IPS-18a (cell line): ENCODE measurements at regions not wholly inside any gene's neighbourhood (a gene's known extent, or its start where the extent isn't known, plus 50 kb on each side); places are given as distances from the start of the nearest gene placed in this dataset.

Experiments used
- H3K27ac ChIP-seq: one replicate; pipeline ENCODE4 v1.5.1; 2013; ENCODE audit warnings: low read length
- H3K27me3 ChIP-seq: one replicate; pipeline ENCODE4 v1.6.1; 2013; ENCODE audit warnings: mild to moderate bottlenecking, low read length; ENCODE audit not compliant: control insufficient read depth, insufficient read depth
- H3K36me3 ChIP-seq: one replicate; pipeline ENCODE4 v1.6.1; 2013; ENCODE audit warnings: low read depth, low read length; ENCODE audit not compliant: control insufficient read depth
- H3K4me1 ChIP-seq: one replicate; pipeline ENCODE4 v1.6.1; 2013; ENCODE audit warnings: low read depth, low read length; ENCODE audit not compliant: control insufficient read depth
- H3K4me3 ChIP-seq: one replicate; pipeline ENCODE4 v1.5.1; 2013; ENCODE audit warnings: low read length
- H3K9ac ChIP-seq: one replicate; pipeline ENCODE4 v1.6.1; 2013; ENCODE audit warnings: mild to moderate bottlenecking, low read length, moderate library complexity
- H3K9me3 ChIP-seq: one replicate; pipeline ENCODE4 v1.6.1; 2013; ENCODE audit warnings: low read depth, low read length; ENCODE audit not compliant: control insufficient read depth

DNA sequence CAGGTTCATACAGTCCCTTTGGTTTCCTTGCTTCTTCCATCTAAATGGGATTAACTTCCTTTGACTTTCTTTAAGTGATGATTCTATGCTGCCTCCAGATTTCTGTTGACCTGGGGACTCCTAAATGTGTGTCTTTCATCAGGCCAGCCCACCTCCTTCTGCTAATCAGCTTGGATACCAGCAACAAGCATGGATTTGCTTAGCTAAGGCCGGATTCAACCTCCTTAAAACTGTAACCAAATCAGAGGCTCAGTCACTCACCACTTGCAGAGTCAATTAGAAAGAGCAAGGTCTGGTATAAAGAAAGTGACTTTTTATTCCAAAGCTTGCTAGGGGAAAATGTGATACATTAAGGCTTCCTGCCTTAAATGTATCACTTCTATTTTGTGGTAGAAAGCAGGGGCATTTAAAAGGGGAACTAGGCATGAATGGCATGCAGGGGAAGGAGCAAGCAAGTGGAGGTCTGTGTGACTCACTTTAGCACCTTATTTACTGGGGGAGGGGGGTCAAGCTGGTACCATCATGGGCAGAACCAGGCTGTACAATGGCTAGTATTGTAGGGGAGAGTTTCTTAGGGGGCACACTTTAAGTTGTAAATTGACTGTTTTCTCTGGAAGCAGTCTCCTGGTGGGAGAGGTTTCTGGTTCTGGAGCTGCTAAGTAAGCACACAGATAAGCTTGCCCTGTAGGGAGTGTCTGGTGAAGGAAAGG lies 239.0 kb upstream of the PDGFD start:
- Histone ChIP-seq H3K27me3 (no peaks in the 10 kb centered on the region), H3K36me3 (no peaks in the 10 kb centered on the region), H3K9ac (no peak overlapping the region), H3K4me3 (peak overlapping the region; percentile 16), H3K4me1 (peaks cover 30% of the 10 kb centered on the region), H3K27ac (no peak overlapping the region), H3K9me3 (no peaks in the 10 kb centered on the region)

DNA sequence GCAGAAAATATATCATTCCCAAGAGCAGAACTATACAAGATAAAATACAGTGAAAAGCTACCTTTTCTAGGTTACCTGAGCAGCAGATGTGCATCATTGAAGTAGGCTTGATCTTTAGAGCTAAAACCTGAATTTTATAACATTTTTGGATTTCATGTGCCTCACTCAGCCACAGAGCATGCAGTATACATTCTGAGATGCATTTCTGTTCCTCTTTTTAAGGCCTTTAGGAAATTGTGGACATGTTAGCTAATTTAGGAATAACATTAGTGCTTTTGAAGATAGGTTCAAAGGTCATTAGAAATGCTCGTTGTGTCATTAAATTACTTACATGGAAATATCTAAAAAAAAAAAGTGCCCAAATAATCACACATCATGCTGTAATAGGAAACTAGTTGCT lies 230.6 kb upstream of the PDGFD start:
- no peaks in the 10 kb centered on the region for H3K27me3 ChIP-seq
- no peak overlapping the region for H3K4me3 ChIP-seq
- H3K9ac ChIP-seq, result no peak overlapping the region
- H3K27ac ChIP-seq, result no peak overlapping the region
- no peaks in the 10 kb centered on the region for H3K9me3 ChIP-seq
- no peaks in the 10 kb centered on the region for H3K36me3 ChIP-seq
- H3K4me1 ChIP-seq, result peaks cover 22% of the 10 kb centered on the region

GRCh38 chr11:104390651-104391050 lies 226.7 kb upstream of the PDGFD start:
- Histone ChIP-seq H3K4me3 (no peak overlapping the region), H3K9ac (no peak overlapping the region)

GRCh38 chr11:104385884-104386283 lies 221.9 kb upstream of the PDGFD start:
- H3K27ac ChIP-seq, result no peak overlapping the region
- no peak overlapping the region for H3K4me3 ChIP-seq
- no peak overlapping the region for H3K9ac ChIP-seq
- no peaks in the 10 kb centered on the region for H3K9me3 ChIP-seq
- no peaks in the 10 kb centered on the region for H3K4me1 ChIP-seq
- no peaks in the 10 kb centered on the region for H3K36me3 ChIP-seq
- H3K27me3 ChIP-seq, result no peaks in the 10 kb centered on the region

More at GRCh38 chr11:104390651-104391050, 226.7 kb upstream of the PDGFD start:
- Histone ChIP-seq H3K36me3 (no peaks in the 10 kb centered on the region), H3K27me3 (no peaks in the 10 kb centered on the region), H3K4me1 (peaks cover 12% of the 10 kb centered on the region), H3K9me3 (no peaks in the 10 kb centered on the region), H3K27ac (no peak overlapping the region)

- Histone ChIP-seq H3K9ac (no peak overlapping the region), H3K27me3 (no peaks in the 10 kb centered on the region), H3K36me3 (no peaks in the 10 kb centered on the region), H3K4me1 (no peaks in the 10 kb centered on the region), H3K9me3 (no peaks in the 10 kb centered on the region), H3K4me3 (no peak overlapping the region), H3K27ac (no peak overlapping the region)
Observed at GRCh38 chr11:104380358-104380757, 216.4 kb upstream of the PDGFD start.

GRCh38 chr11:104372111-104372510 lies 208.2 kb upstream of the PDGFD start:
- H3K4me3 ChIP-seq, result no peak overlapping the region
- H3K9me3 ChIP-seq, result no peaks in the 10 kb centered on the region
- no peaks in the 10 kb centered on the region for H3K4me1 ChIP-seq
- H3K27ac ChIP-seq, result no peak overlapping the region
- no peak overlapping the region for H3K9ac ChIP-seq
- no peaks in the 10 kb centered on the region for H3K36me3 ChIP-seq
- H3K27me3 ChIP-seq, result no peaks in the 10 kb centered on the region

- H3K4me1 ChIP-seq, result no peaks in the 10 kb centered on the region
- no peak overlapping the region for H3K27ac ChIP-seq
- no peaks in the 10 kb centered on the region for H3K27me3 ChIP-seq
- H3K36me3 ChIP-seq, result no peaks in the 10 kb centered on the region
- no peak overlapping the region for H3K4me3 ChIP-seq
- H3K9ac ChIP-seq, result no peak overlapping the region
- H3K9me3 ChIP-seq, result peaks cover 3% of the 10 kb centered on the region
Observed at GRCh38 chr11:104370478-104370877, 206.5 kb upstream of the PDGFD start.

DNA sequence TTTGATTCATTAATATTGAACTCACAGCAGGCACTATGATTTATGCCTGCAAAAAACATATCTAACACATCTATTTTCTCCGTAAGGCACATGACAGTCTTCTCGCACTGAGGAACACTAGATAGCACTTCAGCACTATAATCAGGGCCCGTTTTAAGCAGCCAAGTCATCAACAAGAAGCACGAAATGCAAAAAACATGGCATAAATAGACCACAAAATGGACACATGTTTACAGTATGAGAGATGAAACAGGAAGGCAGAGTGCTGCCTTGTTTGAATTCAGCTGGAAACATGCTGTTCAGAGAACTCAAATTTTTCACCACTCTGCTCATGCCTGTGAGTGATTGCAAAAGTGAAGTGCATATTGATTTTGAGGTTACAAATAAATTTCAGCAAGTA lies 205.8 kb upstream of the PDGFD start:
- H3K36me3 ChIP-seq, result no peaks in the 10 kb centered on the region
- H3K4me3 ChIP-seq, result no peak overlapping the region
- no peak overlapping the region for H3K27ac ChIP-seq
- H3K9me3 ChIP-seq, result peaks cover 3% of the 10 kb centered on the region
- no peaks in the 10 kb centered on the region for H3K4me1 ChIP-seq
- no peaks in the 10 kb centered on the region for H3K27me3 ChIP-seq
- H3K9ac ChIP-seq, result no peak overlapping the region

DNA sequence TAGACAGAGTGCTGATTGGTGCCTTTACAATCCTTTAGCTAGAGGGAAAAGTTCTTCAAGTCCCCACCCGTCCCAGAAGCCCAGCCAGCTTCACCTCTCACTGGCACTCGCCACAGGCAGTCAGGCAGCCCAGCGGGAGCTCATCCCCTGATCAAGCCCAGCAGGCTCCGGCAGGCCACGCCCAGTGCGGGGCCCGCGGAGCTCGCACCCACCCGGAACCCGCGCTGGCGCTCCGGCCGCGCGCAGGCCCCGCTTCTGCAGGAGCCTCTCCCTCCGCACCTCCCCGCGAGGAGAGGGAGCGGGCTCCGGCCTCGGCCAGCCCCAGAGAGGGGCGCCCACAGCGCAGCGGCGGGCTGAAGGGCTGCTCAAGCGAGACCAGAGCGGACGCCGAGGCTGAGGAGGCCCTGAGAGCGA lies 202.4 kb upstream of the PDGFD start:
- Histone ChIP-seq H3K27ac (no peak overlapping the region), H3K27me3 (no peaks in the 10 kb centered on the region), H3K36me3 (no peaks in the 10 kb centered on the region), H3K9ac (no peak overlapping the region), H3K4me3 (no peak overlapping the region), H3K4me1 (no peaks in the 10 kb centered on the region), H3K9me3 (peaks cover 3% of the 10 kb centered on the region)

DNA sequence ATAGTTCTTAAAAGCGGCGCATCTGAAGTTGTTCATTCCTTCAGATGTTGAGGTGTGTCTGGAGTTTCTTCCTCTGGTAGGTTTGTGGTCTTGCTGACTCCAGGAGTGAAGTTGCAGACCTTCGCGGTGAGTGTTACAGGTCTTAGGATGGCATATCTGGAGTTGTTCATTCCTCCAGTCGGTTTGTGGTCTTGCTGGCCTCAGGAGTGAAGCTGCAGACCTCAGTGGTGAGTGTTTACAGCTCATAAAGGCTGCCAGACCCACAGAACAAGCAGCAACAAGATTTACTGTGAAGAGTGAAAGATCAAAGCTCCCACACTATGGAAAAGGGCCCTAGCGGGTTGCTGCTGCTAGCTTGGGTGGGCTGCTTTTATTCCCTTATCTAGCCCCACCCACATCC lies 201.7 kb upstream of the PDGFD start:
- H3K27me3 ChIP-seq, result no peaks in the 10 kb centered on the region

DNA sequence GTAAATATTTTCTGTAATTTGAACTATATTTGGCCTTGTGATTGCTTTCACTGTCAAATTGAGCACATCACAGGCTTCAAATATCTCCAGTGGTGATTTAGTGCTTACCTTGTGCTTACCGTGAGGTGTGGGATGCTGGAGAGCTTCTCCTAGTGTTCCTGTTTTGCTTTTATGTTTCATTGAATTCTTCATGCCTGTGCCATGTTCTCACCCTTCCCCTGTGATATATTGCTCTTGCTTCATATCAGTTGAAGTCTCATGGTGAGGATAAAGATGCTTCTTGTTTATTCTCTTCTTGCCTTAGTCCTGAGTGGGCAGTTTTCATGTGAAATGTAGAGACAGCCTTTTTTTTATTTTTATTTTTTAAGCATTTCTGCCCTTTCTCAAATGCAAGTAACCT lies 198.0 kb upstream of the PDGFD start:
- Histone ChIP-seq H3K27ac (no peak overlapping the region), H3K36me3 (no peaks in the 10 kb centered on the region), H3K4me3 (no peak overlapping the region), H3K27me3 (no peaks in the 10 kb centered on the region), H3K4me1 (no peaks in the 10 kb centered on the region), H3K9me3 (peaks cover 3% of the 10 kb centered on the region), H3K9ac (no peak overlapping the region)

More for the DNA sequence above, 201.7 kb upstream of the PDGFD start:
- peaks cover 3% of the 10 kb centered on the region for H3K9me3 ChIP-seq
- H3K4me1 ChIP-seq, result no peaks in the 10 kb centered on the region
- H3K4me3 ChIP-seq, result no peak overlapping the region
- no peak overlapping the region for H3K27ac ChIP-seq
- no peak overlapping the region for H3K9ac ChIP-seq
- no peaks in the 10 kb centered on the region for H3K36me3 ChIP-seq

- Histone ChIP-seq H3K4me1 (no peaks in the 10 kb centered on the region), H3K9ac (no peak overlapping the region), H3K36me3 (no peaks in the 10 kb centered on the region), H3K4me3 (no peak overlapping the region), H3K27ac (no peak overlapping the region), H3K27me3 (no peaks in the 10 kb centered on the region), H3K9me3 (peaks cover 7% of the 10 kb centered on the region)
Observed at GRCh38 chr11:104352036-104352435, 188.1 kb upstream of the PDGFD start.
